Stimulated activated CD8-positive, alpha-beta memory T cell treated with anti-CD3 and anti-CD28 coated beads, Interleukin-15, amount 100 ng/mL, for 4 hours (primary cell): ENCODE measurements at regions not wholly inside any gene's neighbourhood (a gene's known extent, or its start where the extent isn't known, plus 50 kb on each side); places are given as distances from the start of the nearest gene placed in this dataset.

ENCODE experiments used
- DNase-seq, 2 donors: peaks; one replicate each; pipeline ENCODE4 v3.0.0-alpha.2; 2020; ENCODE audit warnings: low read depth in 2 of 2

DNA sequence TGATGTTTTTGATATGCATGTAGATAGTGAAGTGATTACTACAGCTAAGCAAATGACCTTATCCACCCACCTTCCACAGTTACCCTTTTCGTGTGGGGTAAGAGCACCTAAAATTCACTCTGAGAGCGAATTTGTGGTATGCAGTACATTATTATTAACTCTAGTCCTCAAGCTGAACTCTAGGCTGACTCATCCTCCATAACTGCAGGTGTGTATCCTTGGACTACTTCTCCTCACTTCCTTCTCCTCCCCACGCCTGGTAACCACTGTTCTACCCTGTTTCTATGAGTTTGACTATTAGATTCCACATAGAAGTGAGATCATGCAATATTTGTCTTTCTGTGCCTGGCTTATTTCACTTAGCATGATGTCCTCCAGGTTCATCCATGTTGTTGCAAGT is 484.6 kb downstream of the GATA3 start:
- no peak for DNase-seq

DNA sequence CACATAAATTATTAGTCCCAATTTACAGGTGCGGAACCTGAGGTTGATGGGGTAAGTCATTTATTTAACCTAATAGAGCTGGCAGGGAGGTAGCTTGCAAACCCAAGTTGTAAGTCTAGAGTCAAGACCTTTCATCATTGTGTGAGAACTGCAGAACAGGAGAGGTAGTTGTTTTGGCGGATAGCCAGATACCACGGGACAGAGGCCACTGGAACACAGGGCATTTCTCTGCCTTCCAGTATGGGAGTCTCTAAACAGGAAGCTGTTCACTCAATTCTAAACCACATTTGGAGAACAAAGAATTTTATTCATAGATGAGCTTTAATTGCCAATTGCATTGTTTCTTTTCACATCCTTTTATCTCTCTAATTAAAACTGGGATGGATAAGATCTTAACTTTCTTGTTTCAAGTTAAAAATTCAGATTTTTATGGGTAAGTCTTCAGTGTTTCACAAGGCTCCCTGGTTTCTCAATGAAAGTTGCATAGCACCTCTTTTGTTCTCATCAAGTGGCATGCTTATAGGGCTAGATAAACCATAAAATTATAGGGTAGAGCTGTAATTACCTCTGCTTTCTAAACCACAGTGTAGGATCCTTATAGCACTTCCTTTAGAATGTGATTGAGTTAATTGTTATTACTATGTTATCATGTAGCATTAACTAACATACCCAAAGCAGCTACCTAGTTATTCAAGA is 489.0 kb downstream of the GATA3 start:
- no peak for DNase-seq

DNA sequence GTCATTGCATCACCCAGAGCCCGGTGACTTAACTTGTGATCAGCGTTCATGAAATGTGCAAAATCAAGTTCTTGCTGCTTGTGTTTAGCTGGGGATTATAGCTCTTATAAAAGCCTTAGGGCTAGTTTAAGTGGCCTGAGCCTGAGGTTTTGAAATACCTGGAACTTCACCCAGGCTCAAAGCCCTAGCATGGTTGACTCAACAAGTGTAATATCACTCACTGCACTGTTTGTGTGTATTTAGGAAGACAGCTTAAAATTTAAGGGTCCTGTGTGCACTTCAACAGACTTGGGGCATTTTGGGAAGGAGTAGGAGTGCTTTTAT is 489.5 kb downstream of the GATA3 start:
- DNase-seq = no peak

DNA sequence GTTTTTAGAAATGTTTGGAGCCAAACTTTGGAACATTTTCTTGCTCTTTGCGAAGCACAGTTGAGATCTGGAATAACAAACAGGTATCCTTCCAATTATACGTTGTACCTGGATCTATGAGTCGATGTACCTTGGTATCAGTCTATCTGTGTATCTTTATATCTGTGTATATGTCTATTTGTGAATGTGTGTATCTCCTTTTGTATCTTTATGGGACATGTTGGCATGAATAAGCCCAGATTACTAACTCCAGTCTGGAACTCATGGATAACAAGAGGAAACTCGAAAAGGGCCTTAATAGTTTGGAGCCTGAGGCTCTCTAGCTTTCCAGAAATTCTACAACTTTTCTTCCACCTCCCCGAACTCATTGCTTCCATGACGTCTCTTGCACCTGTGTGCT is 490.0 kb downstream of the GATA3 start:
- no peak for DNase-seq

DNA sequence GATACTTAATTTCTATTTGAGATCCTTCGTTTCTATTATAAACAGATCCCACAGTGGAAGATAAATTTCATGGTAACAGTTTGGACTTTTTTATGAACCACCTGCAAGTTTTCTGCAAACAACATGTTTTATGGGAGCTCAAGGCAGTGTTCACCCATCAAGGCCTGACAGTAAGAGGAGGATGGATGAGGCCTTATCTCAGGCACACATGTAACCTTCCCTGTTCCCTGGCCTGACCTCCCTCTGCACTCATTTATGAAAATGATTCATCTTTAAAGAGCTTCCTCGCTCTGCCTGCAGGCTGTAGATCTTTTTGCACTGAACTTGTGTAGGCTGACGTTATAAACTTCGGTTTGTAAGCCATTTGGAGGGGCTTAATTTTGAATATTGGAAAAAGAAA is 500.1 kb downstream of the GATA3 start:
- DNase-seq = no peak

DNA sequence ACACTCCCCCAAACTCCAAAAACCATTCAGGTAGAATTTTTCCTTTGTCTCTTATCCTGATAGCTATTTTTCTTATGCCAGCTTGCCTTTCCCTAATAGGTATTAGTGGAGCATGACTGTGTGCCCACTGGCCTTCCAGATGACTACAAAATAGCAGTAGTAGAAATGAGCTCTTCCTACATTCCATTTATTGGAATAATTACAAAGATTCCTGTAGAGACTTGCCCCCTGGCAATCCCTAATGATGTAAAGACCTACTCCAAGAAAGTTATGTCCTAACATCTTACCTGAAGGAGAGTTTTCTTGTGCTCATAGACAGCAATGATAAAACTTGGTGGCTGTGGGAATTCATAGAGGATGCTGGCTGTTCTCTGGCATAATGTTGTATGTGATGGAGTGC is 501.8 kb downstream of the GATA3 start:
- DNase-seq = no peak

DNA sequence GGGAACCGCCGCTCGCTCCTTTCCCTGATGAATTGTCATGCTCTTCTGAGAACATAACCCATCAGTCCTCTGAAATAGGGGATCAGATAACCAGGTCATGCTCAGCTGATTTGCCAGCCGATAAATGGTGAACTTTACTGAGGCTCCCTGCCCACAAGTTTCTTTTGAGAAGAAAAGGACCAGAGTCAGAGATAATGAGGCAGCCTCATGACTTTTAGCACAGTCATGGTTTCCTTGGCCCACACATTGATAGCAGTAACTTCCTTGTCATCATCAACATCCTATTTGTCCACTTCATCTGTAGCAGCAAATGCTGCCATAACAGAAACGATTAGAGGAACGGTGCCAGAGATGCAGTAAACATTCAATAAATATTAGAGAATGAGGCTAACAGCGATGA is 509.0 kb downstream of the GATA3 start:
- DNase-seq = peak in 1 of 2 donors; percentile 7

DNA sequence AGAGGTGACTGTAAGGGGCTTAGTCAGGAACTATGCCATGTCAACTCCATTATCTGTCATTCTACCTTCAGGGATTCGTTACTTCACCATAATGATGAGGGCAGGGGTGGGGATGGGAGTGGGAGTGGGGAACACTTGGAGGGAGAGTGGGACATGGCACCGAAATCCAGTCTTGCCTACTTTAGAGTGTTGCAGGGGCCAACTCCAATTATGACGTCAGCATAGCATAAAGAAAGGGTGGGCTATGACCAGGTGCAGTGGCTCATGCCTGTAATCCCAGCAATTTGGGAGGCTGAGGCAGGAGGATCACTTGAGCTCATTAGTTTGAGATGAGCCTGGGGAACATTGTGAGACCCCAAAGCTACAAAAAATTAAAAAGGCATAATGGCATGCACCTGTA is 512.2 kb downstream of the GATA3 start:
- no peak for DNase-seq

DNA sequence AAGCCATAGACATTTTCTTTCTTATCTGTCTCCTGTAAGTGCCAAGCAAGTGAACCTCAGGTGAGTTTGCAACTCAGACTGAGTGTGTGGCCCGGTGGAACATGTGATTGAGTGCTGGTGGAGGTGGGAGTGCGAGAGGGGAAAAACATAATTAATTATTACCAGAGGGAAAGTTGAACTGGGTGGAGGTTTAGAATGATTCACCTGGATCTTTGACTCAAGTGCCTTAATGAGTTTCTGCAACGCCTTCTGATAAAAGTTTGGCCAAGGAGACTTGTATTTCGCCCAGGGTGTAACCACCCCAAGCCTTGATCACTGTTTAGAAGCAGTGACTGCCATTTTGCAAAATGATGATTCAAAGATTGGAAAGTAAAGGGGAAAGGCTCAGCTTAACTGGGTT is 513.9 kb downstream of the GATA3 start:
- no peak for DNase-seq

DNA sequence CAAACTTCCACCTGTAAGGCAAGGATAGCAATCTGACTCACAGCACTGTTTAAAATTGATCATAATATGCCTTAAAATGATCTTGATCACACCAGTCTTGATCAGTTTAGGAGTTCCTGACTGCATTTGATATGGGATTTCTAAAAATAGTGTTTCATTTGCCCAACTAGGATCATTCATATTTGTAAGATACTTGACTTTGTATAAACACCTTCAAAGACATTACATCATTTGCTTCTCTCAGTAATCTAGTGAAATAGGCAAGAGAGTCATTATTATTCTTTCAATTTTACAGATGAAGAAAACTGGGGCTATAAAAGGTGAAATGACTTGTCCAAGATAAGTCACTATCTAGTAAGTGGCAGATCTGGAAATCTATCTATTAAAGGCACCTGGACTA is 521.1 kb downstream of the GATA3 start:
- DNase-seq = no peak

DNA sequence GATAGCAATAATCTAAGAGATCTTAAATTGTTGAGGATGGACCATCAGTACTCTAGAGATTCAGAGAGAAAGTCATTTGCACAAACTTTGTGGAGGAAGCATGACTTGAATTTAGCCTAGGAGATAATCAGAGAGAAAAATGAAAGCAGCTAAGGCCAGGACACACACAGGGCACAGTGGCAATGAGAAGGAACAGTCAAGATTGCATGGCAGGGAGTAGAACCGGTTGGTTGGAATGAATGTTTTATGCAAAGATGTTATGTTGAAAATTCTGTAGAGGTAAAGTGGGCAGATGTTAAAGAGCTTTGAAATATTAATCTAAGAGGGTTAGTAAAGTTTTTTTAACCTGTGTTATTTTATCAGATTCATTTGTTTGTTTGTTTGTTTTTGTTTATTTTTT is 521.8 kb downstream of the GATA3 start:
- DNase-seq = no peak

DNA sequence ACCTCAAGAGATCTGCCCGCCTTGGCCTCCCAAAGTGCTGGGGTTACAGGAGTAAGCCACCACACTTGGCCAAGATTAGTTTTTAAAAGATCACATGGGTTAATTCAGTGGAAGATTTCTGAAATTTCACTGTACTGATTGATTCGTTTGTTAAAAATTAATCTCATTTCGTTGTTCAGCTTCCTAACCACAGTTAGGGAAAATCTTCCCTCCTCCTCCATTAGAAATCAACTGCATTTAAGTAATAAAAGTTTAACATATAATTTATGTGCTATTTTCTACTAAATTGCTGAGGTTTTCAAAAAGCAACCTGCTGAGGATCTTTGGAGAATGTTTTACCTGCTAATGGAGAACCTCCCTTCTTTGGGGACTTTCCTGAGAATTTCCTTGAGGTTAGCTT is 522.4 kb downstream of the GATA3 start:
- DNase-seq = no peak

DNA sequence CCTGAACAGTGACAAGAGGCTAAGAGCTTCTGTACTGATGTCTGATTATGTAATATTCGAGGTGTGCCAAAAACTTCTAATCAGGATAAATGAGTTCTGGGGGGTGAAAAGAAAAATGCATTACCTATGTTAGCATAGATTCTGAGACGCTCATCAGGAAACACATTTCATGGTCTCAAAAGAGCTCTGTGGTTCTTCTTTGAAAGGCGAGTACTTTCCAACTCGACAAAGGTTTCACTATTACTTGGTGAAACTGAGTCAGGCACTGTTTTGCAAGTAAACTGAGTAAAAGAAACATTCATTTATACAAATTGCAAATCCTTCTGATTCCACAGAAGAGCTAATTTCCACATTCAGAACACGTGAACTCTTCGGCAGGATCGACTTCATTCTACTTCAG is 523.2 kb downstream of the GATA3 start:
- no peak for DNase-seq

DNA sequence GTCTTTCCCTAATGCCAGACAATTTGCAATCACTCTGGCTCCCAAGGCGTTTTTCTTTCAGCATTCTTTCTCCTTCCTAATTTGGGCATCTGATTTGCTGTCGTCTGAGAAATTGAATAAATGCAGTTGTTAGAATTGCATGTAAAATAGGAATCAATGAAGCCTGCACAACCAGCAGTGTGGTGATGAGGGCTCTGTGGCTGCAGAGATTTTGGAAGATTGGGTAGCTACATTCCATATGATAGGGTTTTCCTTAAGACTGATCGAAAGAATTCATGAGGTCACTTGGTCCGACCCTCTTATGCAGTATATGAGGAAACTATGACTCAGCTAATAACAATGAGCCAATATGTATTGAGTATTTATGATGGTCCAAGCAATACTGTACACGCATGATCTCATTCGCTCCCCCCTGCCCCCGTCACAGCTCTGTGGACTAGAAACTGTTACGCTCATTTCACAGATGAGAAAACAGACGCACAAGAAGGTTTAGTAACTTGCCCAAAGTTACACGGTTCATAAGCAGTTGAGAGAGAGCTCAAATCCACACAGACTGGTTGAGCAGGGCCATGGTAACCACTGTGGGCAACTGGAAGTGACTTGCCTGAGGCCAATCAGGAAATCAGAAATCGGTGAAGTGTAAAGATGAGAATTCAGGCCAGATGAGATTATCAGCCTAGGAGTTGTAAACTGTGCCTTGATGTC is 527.2 kb downstream of the GATA3 start:
- no peak for DNase-seq

DNA sequence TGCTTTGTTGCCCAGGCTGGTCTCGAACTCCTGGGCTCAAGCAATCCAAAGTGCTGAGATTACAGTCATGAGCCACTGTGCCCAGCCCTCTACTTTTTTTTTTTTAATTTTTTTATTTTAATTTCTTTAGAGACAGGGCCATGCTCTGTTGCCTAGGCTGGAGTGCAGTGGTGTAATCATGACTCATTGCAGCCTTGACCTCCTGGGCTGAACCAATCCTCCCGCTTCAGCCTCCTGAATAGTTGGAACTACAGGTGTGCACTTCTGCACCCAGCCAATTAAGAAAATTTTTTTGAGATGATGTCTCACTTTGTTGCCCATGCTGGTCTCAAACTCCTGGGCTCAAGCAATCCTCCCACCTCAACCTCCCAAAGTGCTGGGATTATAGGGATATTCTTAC is 528.6 kb downstream of the GATA3 start:
- DNase-seq = no peak

DNA sequence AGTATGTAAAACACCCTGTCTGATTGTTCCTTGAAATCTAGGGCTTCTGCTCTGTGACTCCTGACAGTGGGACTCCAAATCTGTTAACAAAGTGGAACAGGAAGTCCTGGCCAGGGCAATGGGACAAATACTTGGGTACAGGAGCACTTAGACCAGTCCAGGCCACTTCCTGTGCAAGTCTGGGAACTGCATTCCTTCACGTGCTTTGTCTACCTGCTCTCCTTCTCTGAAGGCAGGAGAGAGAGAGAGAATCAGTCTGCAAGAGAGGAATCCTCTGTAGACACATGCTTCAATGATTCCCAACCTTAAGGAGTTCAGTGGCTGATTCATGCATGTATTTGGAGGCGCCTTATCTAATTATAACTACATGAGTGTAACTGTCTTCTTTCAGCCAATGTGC is 530.2 kb downstream of the GATA3 start:
- DNase-seq = no peak

DNA sequence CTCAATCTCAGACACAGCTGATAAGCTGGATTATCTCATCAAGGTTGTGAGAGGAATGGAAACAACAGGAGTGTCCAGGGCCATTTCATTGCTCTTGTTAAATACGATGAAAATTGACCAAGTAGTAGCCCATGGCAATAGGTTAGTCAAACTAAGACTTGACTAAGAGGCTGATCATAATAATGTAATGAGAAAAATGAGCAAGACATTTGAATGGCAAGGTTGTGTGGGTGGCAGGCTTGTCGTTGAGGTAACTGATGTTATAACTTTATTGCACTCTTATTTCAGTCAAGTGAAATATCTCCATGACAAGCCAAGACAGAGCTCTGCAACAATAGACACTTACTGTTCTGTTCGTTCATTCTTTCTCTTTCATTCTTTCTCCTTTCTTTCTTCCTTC is 532.0 kb downstream of the GATA3 start:
- DNase-seq = no peak

DNA sequence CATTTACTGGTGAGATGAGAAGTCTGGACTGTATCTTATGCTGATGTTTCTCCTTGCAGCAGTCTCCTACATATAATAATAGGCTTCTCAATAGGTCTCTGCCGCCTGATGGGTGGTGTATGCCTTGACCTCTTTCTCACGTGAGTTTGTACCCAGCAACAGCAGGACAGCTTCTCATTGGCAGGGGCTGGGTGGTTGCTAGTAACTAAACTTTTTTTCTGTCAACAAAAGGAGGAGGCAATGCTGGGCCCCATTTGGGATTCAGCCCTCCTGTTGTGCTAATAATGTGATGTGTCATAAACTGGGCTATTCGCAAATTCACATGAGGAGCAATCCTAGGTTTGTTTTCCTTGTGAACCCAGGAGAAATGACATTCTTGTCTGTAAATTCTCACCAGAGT is 533.6 kb downstream of the GATA3 start:
- no peak for DNase-seq

DNA sequence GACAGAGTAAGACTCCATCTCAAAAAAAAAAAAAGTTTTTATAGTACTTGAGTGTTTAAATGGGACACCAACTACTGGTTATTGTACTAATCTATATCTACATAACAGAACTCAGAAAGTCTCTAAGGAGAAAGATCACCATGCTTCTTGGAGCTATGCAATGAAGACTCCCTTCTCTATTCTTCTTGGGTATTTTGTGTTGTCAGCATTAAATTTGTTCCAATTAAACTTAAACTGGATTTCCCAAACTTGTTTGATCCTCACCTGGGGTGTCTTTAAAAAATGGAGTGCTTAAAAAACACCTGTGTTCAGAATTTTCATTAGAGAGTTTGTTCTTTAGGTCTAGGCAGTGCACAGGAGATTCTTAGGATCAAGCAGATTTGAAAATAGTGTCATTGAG is 536.0 kb downstream of the GATA3 start:
- DNase-seq = no peak

DNA sequence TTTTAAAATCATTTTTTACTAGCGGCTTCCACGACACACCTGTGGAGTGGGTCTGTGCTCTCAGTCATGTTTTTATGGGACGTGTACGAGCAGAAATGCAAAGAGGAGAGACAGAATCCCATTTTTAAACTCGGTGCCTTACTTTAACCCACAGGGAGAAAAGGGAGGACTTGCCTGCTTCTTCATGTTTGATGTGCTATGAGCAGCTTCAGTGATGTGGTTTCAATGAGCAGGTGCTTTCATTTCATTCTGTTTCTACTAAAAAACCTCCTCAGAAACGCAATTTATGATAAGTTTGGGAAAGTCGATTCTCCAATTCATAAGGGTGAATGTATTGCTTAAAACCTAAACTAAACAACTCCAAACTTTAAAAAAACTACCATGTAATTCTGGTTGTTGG is 537.2 kb downstream of the GATA3 start:
- DNase-seq = no peak

DNA sequence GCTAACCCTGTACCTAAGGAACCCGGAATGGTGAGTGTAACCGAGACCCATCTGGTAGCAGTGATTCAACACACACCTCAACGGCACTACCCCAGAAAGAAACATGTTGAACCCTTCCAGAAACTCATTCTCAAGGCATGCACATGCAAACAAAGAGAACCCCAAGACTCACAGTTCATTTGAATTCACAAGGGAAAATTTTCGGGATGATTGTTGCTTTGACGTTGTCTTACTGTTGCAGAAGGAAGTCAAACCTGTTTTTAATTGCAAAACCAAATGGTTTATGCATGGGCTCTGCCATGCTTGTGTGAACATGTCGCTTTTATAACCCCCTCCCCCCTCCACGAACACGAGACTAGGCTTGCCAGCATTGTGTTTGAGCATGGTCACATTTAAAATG is 539.7 kb downstream of the GATA3 start:
- DNase-seq = no peak

DNA sequence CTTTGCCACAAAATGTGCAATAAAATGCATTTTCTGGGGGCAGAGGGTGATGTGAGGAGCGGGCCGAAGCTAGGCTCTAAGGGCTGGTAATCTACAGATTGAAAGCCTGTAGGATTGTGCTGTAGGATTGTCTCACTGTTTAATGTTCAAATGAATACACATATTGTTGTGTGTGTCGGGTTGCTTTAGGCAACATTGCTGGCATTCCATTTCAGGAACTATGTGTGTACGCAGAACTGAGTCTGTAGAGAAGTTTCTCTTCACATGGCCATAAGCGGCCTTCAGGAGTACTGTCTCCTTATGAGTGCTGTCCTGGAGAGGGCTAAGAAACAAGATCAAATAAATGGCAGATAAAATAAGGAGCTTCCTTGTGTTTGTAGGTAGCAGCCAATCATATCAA is 540.2 kb downstream of the GATA3 start:
- no peak for DNase-seq

DNA sequence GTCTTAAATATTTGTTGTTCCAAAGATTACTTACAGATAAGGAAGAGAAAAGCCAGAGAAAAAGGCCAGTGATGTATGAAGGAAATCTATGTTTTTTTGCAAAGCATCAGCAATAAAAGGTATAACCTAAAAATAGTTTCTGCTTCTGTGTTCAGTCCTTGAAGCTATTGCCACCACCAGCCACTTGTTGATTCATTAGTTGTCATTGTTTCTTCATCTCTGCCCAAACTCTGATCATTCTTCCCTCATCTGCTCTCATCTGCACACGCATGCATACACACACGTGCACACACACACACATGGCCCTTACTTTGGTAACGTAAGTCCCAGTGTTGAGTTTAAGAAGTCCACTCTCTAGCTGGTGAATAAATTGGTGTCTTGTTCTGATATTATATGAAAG is 540.7 kb downstream of the GATA3 start:
- DNase-seq = no peak

DNA sequence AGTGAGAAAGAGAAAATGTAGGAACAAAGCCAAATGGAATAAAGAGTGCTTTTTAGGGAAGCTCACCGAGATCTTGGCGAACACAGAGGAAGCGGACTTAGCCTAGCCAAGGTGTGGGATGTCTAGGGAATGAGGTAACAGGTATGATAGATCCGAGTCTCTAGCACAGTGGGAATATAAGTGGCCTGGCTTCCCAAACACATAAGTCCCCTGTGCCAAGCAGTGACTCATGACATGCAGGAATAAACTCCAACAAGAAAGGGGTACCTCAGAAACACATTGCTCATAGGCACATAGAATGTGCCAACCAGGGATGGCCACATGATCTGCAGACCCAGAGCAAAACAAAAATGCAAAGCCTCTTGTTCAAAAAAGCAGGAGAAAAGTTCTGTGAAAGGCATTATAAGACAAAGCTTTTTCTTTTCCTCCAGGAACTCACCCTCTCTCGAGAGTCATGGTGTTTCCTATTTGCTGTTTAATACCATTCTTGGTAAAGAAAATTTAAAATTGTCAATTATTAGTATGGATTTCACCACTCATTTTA is 542.5 kb downstream of the GATA3 start:
- no peak for DNase-seq
